Astrocyte (in vitro differentiated cells and primary cell): ENCODE measurements at regions not wholly inside any gene's neighbourhood (a gene's known extent, or its start where the extent isn't known, plus 50 kb on each side); places are given as distances from the start of the nearest gene placed in this dataset.

Experiments
- DNase-seq: peaks from one replicate; pipeline ENCODE4 v3.0.0-alpha.2; 2010; ENCODE audit warnings: low read depth
- FAIRE-seq: peaks from 2 replicates; lab custom pipeline; 2011; peaks lifted over from hg19 to GRCh38; lab: Jason Lieb, UNC
- H2AFZ ChIP-seq: 2 replicates; pipeline ENCODE4 v1.6.0; 2012; ENCODE audit warnings: low read depth, low read length, inconsistent platforms
- H3K27ac ChIP-seq: 2 replicates; pipeline ENCODE4 v1.5.1; 2011; ENCODE audit warnings: low read depth, low read length, inconsistent platforms
- H3K27me3 ChIP-seq: 2 replicates; pipeline ENCODE4 v1.6.0; 2011; ENCODE audit warnings: low read length, inconsistent platforms; ENCODE audit not compliant: insufficient read depth
- H3K36me3 ChIP-seq: 2 replicates; pipeline ENCODE4 v1.5.1; 2011; ENCODE audit warnings: low read length, inconsistent platforms; ENCODE audit not compliant: insufficient read depth
- H3K4me1 ChIP-seq: 2 replicates; pipeline ENCODE4 v1.5.1; 2011; ENCODE audit warnings: low read length, inconsistent platforms; ENCODE audit not compliant: insufficient read depth
- H3K4me2 ChIP-seq: 2 replicates; pipeline ENCODE4 v1.6.0; 2012; ENCODE audit warnings: low read length, inconsistent platforms
- H3K4me3 ChIP-seq: 2 replicates; pipeline ENCODE4 v1.5.1; 2011; ENCODE audit warnings: low read depth, mild to moderate bottlenecking, low read length, inconsistent platforms; ENCODE audit not compliant: insufficient read depth
- H3K79me2 ChIP-seq: 2 replicates; pipeline ENCODE4 v1.6.0; 2012; ENCODE audit warnings: mild to moderate bottlenecking, low read length, inconsistent platforms; ENCODE audit not compliant: insufficient read depth
- H3K9ac ChIP-seq: 2 replicates; pipeline ENCODE4 v1.6.0; 2012; ENCODE audit warnings: mild to moderate bottlenecking, low read length, inconsistent platforms
- H3K9me3 ChIP-seq: 2 replicates; pipeline ENCODE4 v1.5.1; 2012; ENCODE audit warnings: low read depth, mild to moderate bottlenecking, low read length, inconsistent platforms; ENCODE audit not compliant: insufficient read depth
- H4K20me1 ChIP-seq: 2 replicates; pipeline ENCODE4 v1.6.0; 2012; ENCODE audit warnings: low read length, inconsistent platforms; ENCODE audit not compliant: insufficient read depth
- H3K27ac Mint-ChIP-seq: one replicate; pipeline ENCODE4 v1.8.0; 2021; ENCODE audit warnings: mild to moderate bottlenecking, mixed read lengths; ENCODE audit not compliant: unreplicated experiment
- H3K27me3 Mint-ChIP-seq: one replicate; pipeline ENCODE4 v1.8.0; 2021; ENCODE audit warnings: low read depth, mixed read lengths; ENCODE audit not compliant: unreplicated experiment
- H3K36me3 Mint-ChIP-seq: one replicate; pipeline ENCODE4 v1.8.0; 2021; ENCODE audit warnings: low read depth, mixed read lengths; ENCODE audit not compliant: unreplicated experiment
- H3K4me1 Mint-ChIP-seq: one replicate; pipeline ENCODE4 v1.8.0; 2021; ENCODE audit warnings: low read depth, mixed read lengths; ENCODE audit not compliant: unreplicated experiment
- H3K4me3 Mint-ChIP-seq: one replicate; pipeline ENCODE4 v1.8.0; 2021; ENCODE audit warnings: mild to moderate bottlenecking, moderate library complexity, mixed read lengths; ENCODE audit not compliant: unreplicated experiment
- H3K9me3 Mint-ChIP-seq: one replicate; pipeline ENCODE4 v1.8.0; 2021; ENCODE audit warnings: mild to moderate bottlenecking, mixed read lengths; ENCODE audit not compliant: unreplicated experiment
- CTCF ChIP-seq: IDR thresholded peaks from 2 replicates; pipeline ENCODE4 v1.5.1; 2011; ENCODE audit warnings: low read depth, mild to moderate bottlenecking, inconsistent platforms, low read length, moderate library complexity; ENCODE audit not compliant: insufficient read depth
- EZH2 ChIP-seq: IDR thresholded peaks from 2 replicates; pipeline ENCODE4 v1.6.1; 2012; ENCODE audit warnings: mild to moderate bottlenecking, low read length, inconsistent platforms; ENCODE audit not compliant: insufficient read depth

- no peaks in the 10 kb centered on the region for H3K9me3 ChIP-seq
- H3K27me3 Mint-ChIP-seq = no peaks in the 10 kb centered on the region
- FAIRE-seq (no peak), DNase-seq (no peak)
- H3K9ac ChIP-seq = no peak overlapping the region
- no peaks in the 10 kb centered on the region for H3K4me1 Mint-ChIP-seq
- no peaks in the 10 kb centered on the region for H3K27me3 ChIP-seq
- no peak overlapping the region for H3K27ac ChIP-seq
- no peak overlapping the region for H3K4me3 ChIP-seq
- no peak overlapping the region for H3K4me3 Mint-ChIP-seq
- no peak overlapping the region for H3K4me2 ChIP-seq
- no peaks in the 10 kb centered on the region for H4K20me1 ChIP-seq
- no peaks in the 10 kb centered on the region for H3K4me1 ChIP-seq
- no peaks in the 10 kb centered on the region for H3K36me3 Mint-ChIP-seq
- no peaks in the 10 kb centered on the region for H3K36me3 ChIP-seq
- H3K9me3 Mint-ChIP-seq = no peaks in the 10 kb centered on the region
- H3K27ac Mint-ChIP-seq = no peak overlapping the region
- H2AFZ ChIP-seq = no peak overlapping the region
- H3K79me2 ChIP-seq = no peaks in the 10 kb centered on the region
- no peak for TF ChIP-seq EZH2
- no peak for TF ChIP-seq CTCF
Observed at GRCh38 chr12:33323823-33324222, 115.8 kb downstream of the SYT10 start.

DNA sequence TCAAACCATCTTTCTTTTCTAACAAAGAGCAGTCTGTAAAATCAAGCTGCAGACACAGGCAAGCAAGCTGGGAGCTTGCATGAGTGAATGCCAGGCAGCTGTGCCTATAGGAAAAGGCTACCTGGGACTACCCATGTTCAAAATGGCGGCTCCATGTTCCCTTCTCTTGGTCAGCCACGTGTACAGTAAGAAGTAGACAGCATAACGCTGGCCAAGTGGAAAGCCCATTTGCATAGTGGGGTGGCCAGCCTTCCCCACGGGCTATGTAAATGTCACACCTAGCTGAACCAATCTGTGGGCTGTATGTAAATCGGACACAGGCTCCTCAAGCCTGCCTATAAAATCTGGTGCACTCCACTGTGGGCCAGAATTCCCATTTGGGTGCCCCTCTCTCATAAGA is 117.1 kb downstream of the SYT10 start:
- Histone ChIP-seq H3K4me1 (no peaks in the 10 kb centered on the region), H3K9me3 (no peaks in the 10 kb centered on the region), H4K20me1 (no peaks in the 10 kb centered on the region), H3K27me3 (no peaks in the 10 kb centered on the region), H3K79me2 (no peaks in the 10 kb centered on the region), H3K4me3 (no peak overlapping the region), H3K27ac (no peak overlapping the region), H2AFZ (no peak overlapping the region), H3K36me3 (no peaks in the 10 kb centered on the region), H3K9ac (no peak overlapping the region), H3K4me2 (no peak overlapping the region)
- Mint-ChIP-seq H3K27ac (no peak overlapping the region), H3K36me3 (no peaks in the 10 kb centered on the region), H3K4me1 (no peaks in the 10 kb centered on the region), H3K9me3 (no peaks in the 10 kb centered on the region), H3K4me3 (no peak overlapping the region), H3K27me3 (no peaks in the 10 kb centered on the region)
- DNase-seq (no peak), FAIRE-seq (no peak)
- TF ChIP-seq EZH2 (no peak), CTCF (no peak)

DNA sequence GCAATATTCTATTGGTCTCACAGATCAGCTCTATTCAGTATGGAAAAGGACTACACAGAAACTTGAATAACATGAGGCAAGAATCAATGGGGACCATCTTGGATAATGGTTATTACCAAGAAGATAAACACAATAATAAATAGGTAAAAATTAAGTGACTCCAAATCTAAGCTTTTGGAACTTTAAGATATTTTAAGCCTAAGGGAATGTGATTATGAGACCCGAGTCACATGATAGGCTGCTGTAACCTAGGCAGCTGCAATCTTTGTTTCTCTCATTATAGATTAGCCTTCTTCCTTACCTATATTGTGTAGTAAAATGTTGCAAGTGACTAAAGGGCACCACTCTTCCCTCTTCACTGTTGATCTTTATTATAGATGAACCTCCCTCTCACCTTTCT is 121.9 kb downstream of the SYT10 start:
- no peaks in the 10 kb centered on the region for H3K27me3 Mint-ChIP-seq
- H3K4me1 ChIP-seq = no peaks in the 10 kb centered on the region
- H3K27ac ChIP-seq = no peak overlapping the region
- FAIRE-seq (no peak), DNase-seq (no peak)
- H3K9ac ChIP-seq = no peak overlapping the region
- H3K4me3 Mint-ChIP-seq = no peak overlapping the region
- H3K9me3 Mint-ChIP-seq = no peaks in the 10 kb centered on the region
- H3K79me2 ChIP-seq = no peaks in the 10 kb centered on the region
- no peak overlapping the region for H3K4me3 ChIP-seq
- no peaks in the 10 kb centered on the region for H3K36me3 Mint-ChIP-seq
- no peak overlapping the region for H3K4me2 ChIP-seq
- H3K27ac Mint-ChIP-seq = no peak overlapping the region
- H2AFZ ChIP-seq = no peak overlapping the region
- H3K27me3 ChIP-seq = no peaks in the 10 kb centered on the region
- H3K4me1 Mint-ChIP-seq = no peaks in the 10 kb centered on the region
- no peaks in the 10 kb centered on the region for H4K20me1 ChIP-seq
- H3K36me3 ChIP-seq = no peaks in the 10 kb centered on the region
- TF ChIP-seq EZH2 = no peak
- H3K9me3 ChIP-seq = no peaks in the 10 kb centered on the region
